ENCODE measurements at regions not wholly inside any gene's neighbourhood (a gene's known extent, or its start where the extent isn't known, plus 50 kb on each side); places are given as distances from the start of the nearest gene placed in this dataset.

DNA sequence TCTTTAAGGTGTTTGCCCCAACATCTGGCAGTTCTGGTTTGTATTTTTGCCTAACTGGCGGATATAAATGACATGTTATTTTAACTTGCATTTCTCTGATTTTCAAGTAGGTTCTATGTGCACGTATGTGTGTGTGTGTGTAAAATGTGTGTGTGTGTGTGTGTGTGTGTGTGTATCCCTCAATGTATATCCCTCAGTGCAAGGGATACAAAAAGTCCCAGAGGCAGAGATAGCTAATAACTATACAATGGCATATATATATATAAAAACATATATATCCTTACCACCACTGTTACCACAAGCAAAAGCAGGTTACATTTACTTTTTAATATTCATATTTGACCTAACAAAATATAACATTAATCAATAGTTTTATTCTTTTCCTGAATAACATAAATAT is 95.0 kb upstream of the NR5A2 start:
- TF ChIP-seq, protein P1, sequence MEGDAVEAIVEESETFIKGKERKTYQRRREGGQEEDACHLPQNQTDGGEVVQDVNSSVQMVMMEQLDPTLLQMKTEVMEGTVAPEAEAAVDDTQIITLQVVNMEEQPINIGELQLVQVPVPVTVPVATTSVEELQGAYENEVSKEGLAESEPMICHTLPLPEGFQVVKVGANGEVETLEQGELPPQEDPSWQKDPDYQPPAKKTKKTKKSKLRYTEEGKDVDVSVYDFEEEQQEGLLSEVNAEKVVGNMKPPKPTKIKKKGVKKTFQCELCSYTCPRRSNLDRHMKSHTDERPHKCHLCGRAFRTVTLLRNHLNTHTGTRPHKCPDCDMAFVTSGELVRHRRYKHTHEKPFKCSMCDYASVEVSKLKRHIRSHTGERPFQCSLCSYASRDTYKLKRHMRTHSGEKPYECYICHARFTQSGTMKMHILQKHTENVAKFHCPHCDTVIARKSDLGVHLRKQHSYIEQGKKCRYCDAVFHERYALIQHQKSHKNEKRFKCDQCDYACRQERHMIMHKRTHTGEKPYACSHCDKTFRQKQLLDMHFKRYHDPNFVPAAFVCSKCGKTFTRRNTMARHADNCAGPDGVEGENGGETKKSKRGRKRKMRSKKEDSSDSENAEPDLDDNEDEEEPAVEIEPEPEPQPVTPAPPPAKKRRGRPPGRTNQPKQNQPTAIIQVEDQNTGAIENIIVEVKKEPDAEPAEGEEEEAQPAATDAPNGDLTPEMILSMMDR (IDR thresholded peaks at IDR 0.05; ENCODE audit: low read length): no peak
- TF ChIP-seq EZH2 (IDR thresholded peaks at IDR 0.05; ENCODE audit: borderline replicate concordance, low read length): no peak

Data from OCI-LY1 (cell line).